GM23338 (cell line): ENCODE measurements at regions not wholly inside any gene's neighbourhood (a gene's known extent, or its start where the extent isn't known, plus 50 kb on each side); places are given as distances from the start of the nearest gene placed in this dataset.

Experiments used
- ATAC-seq: fragments of 200-7000 bp; cut with Tn5 transposase; 3 replicates; pipeline ENCODE4 v1.9.1; 2020
- DNase-seq: peaks from one replicate; pipeline ENCODE4 v3.0.0-alpha.2; 2015; ENCODE audit warnings: low spot score
- H2AFZ ChIP-seq: fragments of 200-600 bp; sonication (generic); 2 replicates; pipeline ENCODE4 v1.8.0; 2016; ENCODE audit warnings: antibody characterized with exemption, mild to moderate bottlenecking, moderate library complexity
- H3F3A ChIP-seq: fragments of 200-600 bp; sonication (generic); replicated peaks from 2 replicates; pipeline ENCODE4 v1.8.0; 2017; ENCODE audit warnings: antibody characterized with exemption, mixed run types, low read depth
- H3K27ac ChIP-seq: fragments of 200-600 bp; sonication (generic); 2 replicates; pipeline ENCODE4 v1.6.1; 2016; ENCODE audit warnings: low read depth
- H3K27me3 ChIP-seq: fragments of 200-600 bp; sonication (generic); 2 replicates; pipeline ENCODE4 v1.8.0; 2016; ENCODE audit warnings: mild to moderate bottlenecking, mixed run types, moderate library complexity; ENCODE audit not compliant: insufficient read depth
- H3K36me3 ChIP-seq: fragments of 200-600 bp; sonication (generic); 2 replicates; pipeline ENCODE4 v1.8.0; 2016; ENCODE audit warnings: mild to moderate bottlenecking; ENCODE audit not compliant: insufficient read depth
- H3K4me1 ChIP-seq: fragments of 200-600 bp; sonication (generic); 2 replicates; pipeline ENCODE4 v1.8.0; 2016; ENCODE audit warnings: mild to moderate bottlenecking, moderate library complexity; ENCODE audit not compliant: insufficient read depth
- H3K4me2 ChIP-seq: fragments of 200-600 bp; sonication (generic); 2 replicates; pipeline ENCODE4 v1.7.1; 2017; ENCODE audit warnings: mixed run types
- H3K4me3 ChIP-seq: fragments of 200-600 bp; sonication (generic); 2 replicates; pipeline ENCODE4 v1.6.1; 2016; ENCODE audit warnings: mixed run types
- H3K79me2 ChIP-seq: fragments of 200-600 bp; sonication (generic); replicated peaks from 2 replicates; pipeline ENCODE4 v1.8.0; 2017; ENCODE audit warnings: mild to moderate bottlenecking; ENCODE audit not compliant: insufficient read depth
- H3K9me2 ChIP-seq: fragments of 200-600 bp; sonication (generic); 2 replicates; pipeline ENCODE4 v1.8.0; 2017; ENCODE audit not compliant: insufficient read depth
- H4K20me1 ChIP-seq: fragments of 200-600 bp; sonication (generic); replicated peaks from 2 replicates; pipeline ENCODE4 v1.8.0; 2017; ENCODE audit warnings: mild to moderate bottlenecking; ENCODE audit not compliant: insufficient read depth
- H3K27ac Mint-ChIP-seq: 2 replicates; pipeline ENCODE4 v1.8.0; 2020; ENCODE audit warnings: inconsistent platforms, mild to moderate bottlenecking, moderate library complexity, mixed read lengths
- H3K27me3 Mint-ChIP-seq: 3 replicates; pipeline ENCODE4 v1.8.0; 2022; ENCODE audit warnings: low read depth, mild to moderate bottlenecking, moderate library complexity, mixed read lengths, inconsistent platforms; ENCODE audit not compliant: insufficient read depth, poor library complexity
- H3K36me3 Mint-ChIP-seq: 3 replicates; pipeline ENCODE4 v1.8.0; 2021; ENCODE audit warnings: low read depth, mild to moderate bottlenecking, inconsistent platforms, moderate library complexity, mixed read lengths
- H3K4me1 Mint-ChIP-seq: 3 replicates; pipeline ENCODE4 v1.8.0; 2020; ENCODE audit warnings: mild to moderate bottlenecking, inconsistent platforms, mixed read lengths
- H3K4me3 Mint-ChIP-seq: 3 replicates; pipeline ENCODE4 v1.8.0; 2021; ENCODE audit warnings: moderate library complexity, mild to moderate bottlenecking, inconsistent platforms, mixed read lengths
- H3K9me3 Mint-ChIP-seq: 3 replicates; pipeline ENCODE4 v1.8.0; 2020; ENCODE audit warnings: moderate library complexity, mild to moderate bottlenecking, inconsistent platforms, mixed read lengths
- CREB1 ChIP-seq: fragments of 250-450 bp; sonication (Bioruptor Pico); IDR thresholded peaks from 2 replicates; pipeline ENCODE4 v1.5.0; 2020; ENCODE audit warnings: low read depth, mild to moderate bottlenecking, moderate library complexity
- EZH2 ChIP-seq: fragments of 200-600 bp; sonication (generic); IDR thresholded peaks from one replicate; pipeline ENCODE4 v1.8.0; 2017; ENCODE audit warnings: antibody characterized with exemption, mild to moderate bottlenecking, low read depth; ENCODE audit not compliant: unreplicated experiment
- EZH2phosphoT487 ChIP-seq: fragments of 200-600 bp; sonication (generic); IDR thresholded peaks from one replicate; pipeline ENCODE4 v1.8.1; 2018; ENCODE audit warnings: antibody characterized with exemption; ENCODE audit not compliant: unreplicated experiment
- JUNB ChIP-seq: IDR thresholded peaks from one replicate; pipeline ENCODE4 v1.6.1; 2016; ENCODE audit warnings: antibody characterized with exemption; ENCODE audit not compliant: unreplicated experiment
- POLR2AphosphoS5 ChIP-seq: IDR thresholded peaks from 2 replicates; pipeline ENCODE4 v1.6.1; 2016; ENCODE audit warnings: antibody characterized with exemption, low read depth
- REST ChIP-seq: IDR thresholded peaks from one replicate; pipeline ENCODE4 v1.6.1; 2018; ENCODE audit warnings: antibody characterized with exemption; ENCODE audit not compliant: unreplicated experiment
- ZNF114 ChIP-seq: fragments of 250-450 bp; sonication (Bioruptor Pico); IDR thresholded peaks from 2 replicates; pipeline ENCODE4 v1.5.0; 2020; ENCODE audit warnings: mild to moderate bottlenecking, moderate library complexity
- ZNF331 ChIP-seq: fragments of 250-450 bp; sonication (Bioruptor Pico); IDR thresholded peaks from 2 replicates; pipeline ENCODE4 v1.5.0; 2020; ENCODE audit warnings: low read depth, mild to moderate bottlenecking, moderate library complexity
- TF ChIP-seq, protein P1 (sequence below): IDR thresholded peaks from 2 replicates; pipeline ENCODE4 v1.6.1; 2016; ENCODE audit warnings: antibody characterized with exemption
- TF ChIP-seq, protein P2 (sequence below), 2 experiments: fragments of 200-600 bp in 1 of 2; sonication (generic) in 1 of 2; conservative IDR thresholded peaks; 2 replicates each; pipeline versions ENCODE4 v1.5.1 to v1.6.1; 2016 to 2017; ENCODE audit warnings: antibody characterized with exemption in 2 of 2, low read depth in 2 of 2, mild to moderate bottlenecking in 2 of 2, moderate library complexity in 1 of 2

- DNase-seq, result no peak
- Histone ChIP-seq H3K79me2 (no peaks in the 10 kb centered on the region), H3K9me2 (no peaks in the 10 kb centered on the region), H3K36me3 (no peaks in the 10 kb centered on the region), H3F3A (no peaks in the 10 kb centered on the region), H2AFZ (no peak overlapping the region), H3K27ac (no peak overlapping the region), H3K4me3 (no peak overlapping the region), H3K4me2 (no peak overlapping the region), H3K4me1 (no peaks in the 10 kb centered on the region), H3K27me3 (no peaks in the 10 kb centered on the region), H4K20me1 (no peaks in the 10 kb centered on the region)
- Mint-ChIP-seq H3K4me3 (no peak overlapping the region), H3K27ac (no peak overlapping the region), H3K36me3 (peaks cover 5% of the 10 kb centered on the region; the same call in 2 of the 3 replicates), H3K27me3 (no peaks in the 10 kb centered on the region), H3K9me3 (peaks cover 7% of the 10 kb centered on the region; the same call in 2 of the 3 replicates), H3K4me1 (no peaks in the 10 kb centered on the region; the same call in 2 of the 3 replicates)
- no peak for ATAC-seq
- TF ChIP-seq, protein P1, sequence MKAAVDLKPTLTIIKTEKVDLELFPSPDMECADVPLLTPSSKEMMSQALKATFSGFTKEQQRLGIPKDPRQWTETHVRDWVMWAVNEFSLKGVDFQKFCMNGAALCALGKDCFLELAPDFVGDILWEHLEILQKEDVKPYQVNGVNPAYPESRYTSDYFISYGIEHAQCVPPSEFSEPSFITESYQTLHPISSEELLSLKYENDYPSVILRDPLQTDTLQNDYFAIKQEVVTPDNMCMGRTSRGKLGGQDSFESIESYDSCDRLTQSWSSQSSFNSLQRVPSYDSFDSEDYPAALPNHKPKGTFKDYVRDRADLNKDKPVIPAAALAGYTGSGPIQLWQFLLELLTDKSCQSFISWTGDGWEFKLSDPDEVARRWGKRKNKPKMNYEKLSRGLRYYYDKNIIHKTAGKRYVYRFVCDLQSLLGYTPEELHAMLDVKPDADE, result no peak
- no peak for TF ChIP-seq JUNB
- no peak for TF ChIP-seq ZNF331
- TF ChIP-seq EZH2, result no peak
- TF ChIP-seq POLR2AphosphoS5, result no peak
- TF ChIP-seq EZH2phosphoT487, result no peak
These were observed 380.4 kb upstream of the ZMIZ1 start for GRCh38 chr10:78688230-78688900.

- no peaks in the 10 kb centered on the region for H3K4me1 ChIP-seq
- H3K36me3 ChIP-seq, result no peaks in the 10 kb centered on the region
- H3K27ac Mint-ChIP-seq, result no peak overlapping the region
- no peaks in the 10 kb centered on the region for H3K9me2 ChIP-seq
- no peaks in the 10 kb centered on the region; the same call in 2 of the 3 replicates for H3K4me1 Mint-ChIP-seq
- H3K4me3 Mint-ChIP-seq, result no peak overlapping the region
- 0 out of 2 replicates have a peak overlapping the region, but pooled peaks have one; percentile 32 for H2AFZ ChIP-seq
- no peak overlapping the region for H3K27ac ChIP-seq
- no peaks in the 10 kb centered on the region for H3K79me2 ChIP-seq
- no peak overlapping the region for H3K4me2 ChIP-seq
- H3K9me3 Mint-ChIP-seq, result peaks cover under 1% of the 10 kb centered on the region; the same call in 1 of the 3 replicates
- peak; percentile 52 for ATAC-seq
- H3K27me3 ChIP-seq, result no peaks in the 10 kb centered on the region
- no peaks in the 10 kb centered on the region for H3F3A ChIP-seq
- H3K27me3 Mint-ChIP-seq, result no peaks in the 10 kb centered on the region
- no peak overlapping the region for H3K4me3 ChIP-seq
- no peaks in the 10 kb centered on the region for H4K20me1 ChIP-seq
- peak; percentile 6 for DNase-seq
- no peaks in the 10 kb centered on the region; the same call in 2 of the 3 replicates for H3K36me3 Mint-ChIP-seq
- TF ChIP-seq REST, result no peak
- TF ChIP-seq POLR2AphosphoS5, result no peak
- no peak for TF ChIP-seq EZH2phosphoT487
- TF ChIP-seq JUNB, result no peak
- TF ChIP-seq CREB1 (CRISPR knock-in tag), result no peak
- TF ChIP-seq, protein P2, sequence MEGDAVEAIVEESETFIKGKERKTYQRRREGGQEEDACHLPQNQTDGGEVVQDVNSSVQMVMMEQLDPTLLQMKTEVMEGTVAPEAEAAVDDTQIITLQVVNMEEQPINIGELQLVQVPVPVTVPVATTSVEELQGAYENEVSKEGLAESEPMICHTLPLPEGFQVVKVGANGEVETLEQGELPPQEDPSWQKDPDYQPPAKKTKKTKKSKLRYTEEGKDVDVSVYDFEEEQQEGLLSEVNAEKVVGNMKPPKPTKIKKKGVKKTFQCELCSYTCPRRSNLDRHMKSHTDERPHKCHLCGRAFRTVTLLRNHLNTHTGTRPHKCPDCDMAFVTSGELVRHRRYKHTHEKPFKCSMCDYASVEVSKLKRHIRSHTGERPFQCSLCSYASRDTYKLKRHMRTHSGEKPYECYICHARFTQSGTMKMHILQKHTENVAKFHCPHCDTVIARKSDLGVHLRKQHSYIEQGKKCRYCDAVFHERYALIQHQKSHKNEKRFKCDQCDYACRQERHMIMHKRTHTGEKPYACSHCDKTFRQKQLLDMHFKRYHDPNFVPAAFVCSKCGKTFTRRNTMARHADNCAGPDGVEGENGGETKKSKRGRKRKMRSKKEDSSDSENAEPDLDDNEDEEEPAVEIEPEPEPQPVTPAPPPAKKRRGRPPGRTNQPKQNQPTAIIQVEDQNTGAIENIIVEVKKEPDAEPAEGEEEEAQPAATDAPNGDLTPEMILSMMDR (conservative IDR thresholded peaks at IDR 0.05; ENCODE audit: low read depth in 2 of 2), result no peak
- TF ChIP-seq ZNF114 (CRISPR knock-in tag), result no peak
These were observed 379.7 kb upstream of the ZMIZ1 start for GRCh38 chr10:78688901-78689583.
